Spleen (tissue), 11 donors: ENCODE measurements at regions not wholly inside any gene's neighbourhood (a gene's known extent, or its start where the extent isn't known, plus 50 kb on each side); places are given as distances from the start of the nearest gene placed in this dataset.

Source experiments
- DNase-seq: peaks from one replicate; pipeline ENCODE4 v3.0.0-alpha.2; 2020
- H3K27ac ChIP-seq, 8 donors: fragments of 200-600 bp; sonication (generic) in 7 of 8; 1 replicate in 4 of 8; 2 replicates in 4 of 8; pipeline versions ENCODE4 v1.5.0 to v1.8.0; 2016 to 2021; ENCODE audit warnings: inconsistent platforms in 4 of 8, mild to moderate bottlenecking in 4 of 8, moderate library complexity in 1 of 8
- H3K27me3 ChIP-seq, 7 donors: fragments of 200-600 bp; sonication (generic) in 6 of 7; replicated peaks in 1 of 7; 1 replicate in 4 of 7; 2 replicates in 3 of 7; pipeline versions ENCODE4 v1.5.0 to v1.8.0; 2016 to 2021; ENCODE audit warnings: inconsistent platforms in 3 of 7, mild to moderate bottlenecking in 1 of 7
- H3K36me3 ChIP-seq, 6 donors: fragments of 200-600 bp; sonication (generic) in 5 of 6; 1 replicate in 4 of 6; 2 replicates in 2 of 6; pipeline versions ENCODE4 v1.5.0 to v1.8.0; 2016 to 2021; ENCODE audit warnings: inconsistent platforms in 2 of 6
- H3K4me1 ChIP-seq, 6 donors: fragments of 200-600 bp; sonication (generic) in 5 of 6; 1 replicate in 3 of 6; 2 replicates in 3 of 6; pipeline versions ENCODE4 v1.5.0 to v1.8.0; 2016 to 2021; ENCODE audit warnings: inconsistent platforms in 3 of 6
- H3K4me3 ChIP-seq, 8 donors: fragments of 200-600 bp; sonication (generic) in 7 of 8; 1 replicate in 4 of 8; 2 replicates in 4 of 8; pipeline versions ENCODE4 v1.5.0 to v1.8.0; 2016 to 2021; ENCODE audit warnings: inconsistent platforms in 4 of 8, mild to moderate bottlenecking in 4 of 8, moderate library complexity in 2 of 8
- H3K9me3 ChIP-seq, 8 donors: fragments of 200-600 bp; sonication (generic) in 7 of 8; 1 replicate in 4 of 8; 2 replicates in 4 of 8; pipeline versions ENCODE4 v1.5.0 to v1.8.0; 2016 to 2021; ENCODE audit warnings: inconsistent platforms in 4 of 8
- POLR2A ChIP-seq, 3 donors: fragments of 450-650 bp; IDR thresholded peaks; one replicate each; pipeline ENCODE4 v1.5.1; 2017; ENCODE audit warnings: antibody characterized with exemption in 3 of 3, mild to moderate bottlenecking in 1 of 3
- POLR2AphosphoS5 ChIP-seq, 3 donors: sonication (generic); formaldehyde crosslinking; IDR thresholded peaks; one replicate each; pipeline ENCODE4 v1.5.1; 2017; ENCODE audit warnings: antibody characterized with exemption in 3 of 3
- WGBS, 5 donors: extraction: QIAGEN DNeasy Blood & Tissue Kit in 3 of 5; methylation state at CpG; one replicate each; pipeline versions ENCODE4 v1.1.5 to v1.1.7; 2013 to 2018; 5-methylcytosine and 5-hydroxymethylcytosine counted together
- intact Hi-C: fragments of 100-400 bp; cut with DNase I; formaldehyde crosslinking; loops from one replicate; pipeline ENCODE4 v1.15.0; 2023; ENCODE audit warnings: low total_unique reads
- TF ChIP-seq, protein P1 (sequence below), 11 experiments: fragments of 200-600 bp in 7 of 11; fragments of 450-650 bp in 4 of 11; sonication (generic) in 4 of 11; IDR thresholded peaks in 8 of 11; conservative IDR thresholded peaks in 3 of 11; 1 replicate in 7 of 11; 2 replicates in 4 of 11; pipeline versions ENCODE4 v1.4.0 to v1.8.0; 2016 to 2021; ENCODE audit warnings: antibody characterized with exemption in 11 of 11, inconsistent platforms in 4 of 11, mild to moderate bottlenecking in 1 of 11
- donor health status: healthy with polysubstance abuse.
- donor health status: DM: no; HTN: no; CAD: no; lungs with moderate emphysema.
- donor health status: DM: no; HTN: no; CAD: no.
- donor health status: Bipolar disorder and iron deficiency.
- donor health status: healthy.
- donor health status: DM: no; HTN: no; CAD: no.
- donor health status: DM: yes; HTN: yes; CAD: no.

DNA sequence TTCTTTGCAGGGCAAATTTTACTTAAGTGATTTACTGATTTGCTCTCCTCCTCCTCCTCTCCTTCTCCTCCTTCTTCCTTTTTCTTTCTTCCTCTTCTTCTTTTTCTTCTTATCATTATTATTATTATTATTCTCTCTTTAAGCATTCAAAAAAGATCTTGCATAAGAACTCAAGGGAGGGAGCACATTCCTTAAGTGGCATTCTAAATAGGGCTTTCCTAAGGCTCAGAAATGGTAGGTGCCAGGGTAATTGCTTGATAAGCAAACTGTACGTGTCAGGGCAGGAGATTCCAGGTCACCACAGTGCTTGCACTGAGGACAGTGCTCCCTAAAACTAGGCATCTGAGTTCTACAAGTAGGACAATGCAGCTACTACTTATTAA is 92.4 kb downstream of the SPTSSA start:
- Histone ChIP-seq H3K4me1 (peaks cover 0 to 15% (median 0%) of the 10 kb centered on the region in 6 donors), H3K27ac (peak overlapping the region in 3 of 8 donors; percentile 29 to 65 (median 55)), H3K9me3 (no peaks in the 10 kb centered on the region), H3K36me3 (no peaks in the 10 kb centered on the region), H3K27me3 (peaks cover 0 to 15% (median 0%) of the 10 kb centered on the region in 7 donors), H3K4me3 (no peak overlapping the region)
- 56 to 75% (median 67%) methylated on average over 1 of the region's 1 CpG for WGBS, 5 donors
- TF ChIP-seq POLR2AphosphoS5 (IDR thresholded peaks at IDR 0.05) (no peak), POLR2A (IDR thresholded peaks at IDR 0.05) (no peak)
- TF ChIP-seq, protein P1, sequence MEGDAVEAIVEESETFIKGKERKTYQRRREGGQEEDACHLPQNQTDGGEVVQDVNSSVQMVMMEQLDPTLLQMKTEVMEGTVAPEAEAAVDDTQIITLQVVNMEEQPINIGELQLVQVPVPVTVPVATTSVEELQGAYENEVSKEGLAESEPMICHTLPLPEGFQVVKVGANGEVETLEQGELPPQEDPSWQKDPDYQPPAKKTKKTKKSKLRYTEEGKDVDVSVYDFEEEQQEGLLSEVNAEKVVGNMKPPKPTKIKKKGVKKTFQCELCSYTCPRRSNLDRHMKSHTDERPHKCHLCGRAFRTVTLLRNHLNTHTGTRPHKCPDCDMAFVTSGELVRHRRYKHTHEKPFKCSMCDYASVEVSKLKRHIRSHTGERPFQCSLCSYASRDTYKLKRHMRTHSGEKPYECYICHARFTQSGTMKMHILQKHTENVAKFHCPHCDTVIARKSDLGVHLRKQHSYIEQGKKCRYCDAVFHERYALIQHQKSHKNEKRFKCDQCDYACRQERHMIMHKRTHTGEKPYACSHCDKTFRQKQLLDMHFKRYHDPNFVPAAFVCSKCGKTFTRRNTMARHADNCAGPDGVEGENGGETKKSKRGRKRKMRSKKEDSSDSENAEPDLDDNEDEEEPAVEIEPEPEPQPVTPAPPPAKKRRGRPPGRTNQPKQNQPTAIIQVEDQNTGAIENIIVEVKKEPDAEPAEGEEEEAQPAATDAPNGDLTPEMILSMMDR (IDR thresholded peaks at IDR 0.05 in 8 of 11, conservative IDR thresholded peaks at IDR 0.05 in 3 of 11) = no peak
- intact Hi-C loops = no loop called here
- DNase-seq = no peak

DNA sequence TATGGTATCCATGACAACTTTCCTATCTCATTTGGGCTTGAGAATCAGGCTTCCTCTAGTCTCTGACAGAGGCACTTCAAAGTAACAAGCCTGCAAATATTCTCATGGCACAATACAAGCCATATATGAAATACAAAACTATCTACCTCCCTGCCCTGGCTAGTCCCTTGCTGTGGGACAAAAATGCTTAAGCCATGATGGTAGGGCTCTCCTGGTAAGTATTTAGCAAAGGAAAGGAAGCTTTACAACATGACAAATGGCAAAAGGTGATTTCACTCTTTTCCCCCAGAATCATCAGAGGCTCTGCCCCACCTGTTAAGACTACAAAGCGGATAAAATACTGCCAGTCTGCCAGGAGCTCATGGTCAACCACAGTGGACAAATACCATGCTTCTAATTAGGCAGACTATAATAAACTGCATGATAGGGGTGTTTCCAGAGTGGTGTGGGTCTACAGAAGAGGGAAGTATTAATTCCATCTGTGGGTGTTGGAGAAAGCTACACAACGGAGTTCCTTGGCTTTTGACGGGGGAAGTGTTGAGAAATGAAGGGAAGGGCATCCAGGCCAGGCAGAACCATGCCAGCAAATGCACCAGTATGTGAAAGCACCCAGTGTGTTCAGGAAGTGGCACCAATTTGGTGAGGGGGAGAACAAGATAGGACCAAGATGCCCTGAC is 92.9 kb downstream of the SPTSSA start:
- Histone ChIP-seq H3K9me3 (no peaks in the 10 kb centered on the region), H3K27me3 (peaks cover 0 to 16% (median 0%) of the 10 kb centered on the region in 7 donors), H3K36me3 (no peaks in the 10 kb centered on the region), H3K4me3 (no peak overlapping the region), H3K4me1 (peaks cover 0 to 15% (median 0%) of the 10 kb centered on the region in 6 donors), H3K27ac (peak overlapping the region in 3 of 8 donors; percentile 29 to 65 (median 55))
- intact Hi-C loops = no loop called here
- TF ChIP-seq, protein P1 (IDR thresholded peaks at IDR 0.05 in 8 of 11, conservative IDR thresholded peaks at IDR 0.05 in 3 of 11) = no peak
- no peak for TF ChIP-seq POLR2A (IDR thresholded peaks at IDR 0.05)
- TF ChIP-seq POLR2AphosphoS5 (IDR thresholded peaks at IDR 0.05) = no peak
- DNase-seq = no peak
- 51 to 91% (median 57%) methylated on average over 3 of the region's 3 CpGs for WGBS, 5 donors

DNA sequence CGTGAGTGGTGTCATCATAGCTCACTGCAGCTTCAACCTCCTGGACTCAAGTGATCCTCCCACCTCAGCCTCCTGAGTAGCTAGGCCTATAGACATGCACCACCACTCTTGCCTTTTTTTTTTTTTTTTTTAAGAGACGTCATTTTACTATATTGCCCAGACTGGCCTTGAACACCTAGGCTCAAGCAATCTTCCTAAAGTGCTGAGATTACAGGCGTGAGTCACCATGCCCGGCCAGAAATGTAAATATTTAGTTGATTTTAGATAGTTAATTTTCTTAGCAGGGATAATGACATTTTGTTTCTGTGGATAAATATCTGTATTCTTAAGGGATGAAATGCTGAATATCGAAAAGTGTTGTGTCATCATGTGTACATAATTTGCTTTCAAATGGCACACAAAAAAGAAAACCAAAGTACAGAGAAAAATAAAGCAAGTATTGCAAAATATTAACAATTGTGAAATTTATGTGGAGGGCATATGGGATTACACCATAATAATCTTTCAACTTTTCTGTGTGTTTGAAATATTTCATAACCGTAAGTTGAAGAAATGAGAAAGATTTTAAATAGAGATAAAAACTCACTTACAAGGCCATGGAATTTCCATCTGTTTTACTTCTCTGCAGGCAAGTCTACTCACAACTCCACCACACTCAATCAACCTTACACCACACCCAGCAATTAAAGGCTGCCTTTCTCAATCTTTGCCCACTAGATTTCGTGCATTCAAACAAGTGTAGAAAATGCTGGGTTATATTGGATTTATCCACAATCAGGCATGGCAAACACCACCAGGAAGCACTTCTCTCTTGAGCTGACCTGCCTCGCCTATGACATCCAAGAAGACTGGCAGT is 93.7 kb downstream of the SPTSSA start:
- H3K27me3 ChIP-seq = peaks cover 0 to 16% (median 0%) of the 10 kb centered on the region in 7 donors
- peaks cover 0 to 21% (median 0%) of the 10 kb centered on the region in 6 donors for H3K4me1 ChIP-seq
- no peak overlapping the region for H3K4me3 ChIP-seq
- no peaks in the 10 kb centered on the region for H3K9me3 ChIP-seq
- 46 to 78% (median 63%) methylated on average over 8 of the region's 8 CpGs for whole genome bisulfite sequencing, 5 donors
- H3K36me3 ChIP-seq = no peaks in the 10 kb centered on the region
- TF ChIP-seq, protein P1 (IDR thresholded peaks at IDR 0.05 in 8 of 11, conservative IDR thresholded peaks at IDR 0.05 in 3 of 11) = no peak
- TF ChIP-seq POLR2AphosphoS5 (IDR thresholded peaks at IDR 0.05) (no peak), POLR2A (IDR thresholded peaks at IDR 0.05) (no peak)
- DNase-seq = no peak
- H3K27ac ChIP-seq = peak overlapping the region in 3 of 8 donors; percentile 29 to 65 (median 55)
- intact Hi-C loops = no loop called here
